ENCODE measurements at regions not wholly inside any gene's neighbourhood (a gene's known extent, or its start where the extent isn't known, plus 50 kb on each side); places are given as distances from the start of the nearest gene placed in this dataset.

- no peak for DNase-seq (ENCODE audit: low read depth, low spot score)
- Histone ChIP-seq H3K27ac (no peak overlapping the region), H3K36me3 (ENCODE audit: insufficient read depth, low read length) (no peaks in the 10 kb centered on the region), H3K4me3 (no peak overlapping the region), H3K9ac (ENCODE audit: insufficient read length) (no peak overlapping the region), H3K9me3 (ENCODE audit: low read depth, low read length) (no peaks in the 10 kb centered on the region)
- TF ChIP-seq EZH2 (IDR thresholded peaks at IDR 0.05) = no peak
- no peak for TF ChIP-seq POLR2AphosphoS5 (IDR thresholded peaks at IDR 0.05; ENCODE audit: borderline replicate concordance, low read depth, low read length)
- no peak for TF ChIP-seq FOXP2 (optimal IDR thresholded peaks at IDR 0.05; ENCODE audit: control extremely low read depth, extremely low read length, insufficient read depth)
Measured at GRCh38 chr10:78176320-78177317, 143.0 kb downstream of the RPS24 start.

DNA sequence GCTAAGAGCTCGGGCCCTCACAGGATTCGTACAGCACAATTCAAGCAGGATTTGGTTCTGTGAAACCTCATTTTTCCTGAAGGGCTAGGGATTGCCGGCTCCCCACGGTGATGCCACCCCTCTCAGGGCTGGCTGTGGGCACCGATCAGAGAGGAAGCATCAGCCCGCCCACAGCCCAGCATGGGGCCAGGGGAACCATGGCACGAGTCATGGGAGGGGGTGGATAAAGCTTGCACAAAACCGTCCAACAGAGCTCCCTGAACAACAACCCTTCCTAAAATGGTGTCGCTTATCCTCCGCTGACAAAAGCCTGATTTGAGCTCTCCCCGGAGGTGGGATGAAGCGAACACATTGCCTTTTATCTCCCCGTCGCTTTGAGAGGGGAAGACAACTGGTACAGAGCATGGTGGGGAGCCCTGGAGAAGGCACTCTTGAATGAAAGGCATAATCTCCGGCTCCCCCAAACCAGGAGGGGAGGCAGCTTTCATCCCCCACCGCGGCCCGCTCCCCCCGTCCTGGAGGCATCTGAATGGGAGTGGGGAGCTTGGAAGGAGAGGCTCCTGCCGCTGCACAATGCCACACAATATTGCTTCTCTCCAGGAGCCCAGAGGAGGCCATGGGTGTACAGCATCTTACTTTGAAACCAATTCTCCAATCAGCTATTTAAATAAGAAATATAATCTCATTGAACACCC, 144.0 kb downstream of the RPS24 start:
- Histone ChIP-seq H3K9ac (ENCODE audit: insufficient read length) (no peak overlapping the region), H3K4me3 (no peak overlapping the region), H3K27ac (no peak overlapping the region), H3K9me3 (ENCODE audit: low read depth, low read length) (no peaks in the 10 kb centered on the region), H3K36me3 (ENCODE audit: insufficient read depth, low read length) (no peaks in the 10 kb centered on the region)
- DNase-seq (ENCODE audit: low read depth, low spot score) = no peak
- no peak for TF ChIP-seq FOXP2 (optimal IDR thresholded peaks at IDR 0.05; ENCODE audit: control extremely low read depth, extremely low read length, insufficient read depth)
- TF ChIP-seq EZH2 (IDR thresholded peaks at IDR 0.05) = no peak
- no peak for TF ChIP-seq POLR2AphosphoS5 (IDR thresholded peaks at IDR 0.05; ENCODE audit: borderline replicate concordance, low read depth, low read length)

DNA sequence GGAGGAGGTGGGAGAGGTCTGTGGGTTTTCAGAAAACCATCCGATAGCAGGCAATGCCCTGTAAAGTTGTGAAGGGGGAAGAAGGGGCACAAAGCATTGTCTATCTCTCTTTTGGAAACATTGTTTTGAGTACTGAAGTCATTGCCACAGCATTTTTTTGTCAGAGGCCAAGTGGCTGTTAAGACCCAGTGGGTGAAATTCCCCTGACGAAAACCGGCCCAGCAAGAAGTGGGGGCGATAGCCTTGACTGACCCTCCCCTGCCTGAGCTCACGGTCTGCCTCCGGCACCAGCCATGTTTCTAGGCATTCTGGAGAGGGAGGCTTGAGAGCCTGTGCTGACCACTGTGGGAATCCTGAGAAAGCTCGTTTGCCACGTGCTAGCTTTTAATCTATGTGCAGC, 144.7 kb downstream of the RPS24 start:
- H3K36me3 ChIP-seq (ENCODE audit: insufficient read depth, low read length) = no peaks in the 10 kb centered on the region
- no peaks in the 10 kb centered on the region for H3K9me3 ChIP-seq (ENCODE audit: low read depth, low read length)
- DNase-seq (ENCODE audit: low read depth, low spot score) = no peak
- no peak overlapping the region for H3K27ac ChIP-seq
- no peak overlapping the region for H3K9ac ChIP-seq (ENCODE audit: insufficient read length)
- no peak for TF ChIP-seq POLR2AphosphoS5 (IDR thresholded peaks at IDR 0.05; ENCODE audit: borderline replicate concordance, low read depth, low read length)
- no peak for TF ChIP-seq EZH2 (IDR thresholded peaks at IDR 0.05)
- TF ChIP-seq FOXP2 (optimal IDR thresholded peaks at IDR 0.05; ENCODE audit: control extremely low read depth, extremely low read length, insufficient read depth) = no peak
- no peak overlapping the region for H3K4me3 ChIP-seq

DNA sequence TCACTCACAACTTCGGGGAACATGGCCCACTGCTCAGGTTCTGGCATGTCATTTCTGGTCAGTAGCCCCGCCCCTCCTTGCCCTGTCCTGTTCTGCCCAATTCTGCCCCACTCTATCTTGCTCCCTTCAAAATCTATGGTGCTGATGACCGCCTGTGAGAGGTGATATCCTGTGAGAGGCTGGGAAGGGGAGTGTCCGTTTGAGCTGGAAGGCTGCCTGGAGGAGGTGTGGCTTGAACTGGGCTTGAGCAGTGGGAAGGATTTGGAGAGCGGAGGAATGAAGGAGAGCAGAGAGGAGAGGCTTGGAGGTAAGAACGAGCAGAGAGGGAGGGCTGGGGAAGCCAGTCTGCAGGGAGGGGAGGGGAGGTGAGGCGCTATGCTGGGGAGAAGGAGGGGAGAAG, 145.3 kb downstream of the RPS24 start:
- TF ChIP-seq FOXP2 (optimal IDR thresholded peaks at IDR 0.05; ENCODE audit: control extremely low read depth, extremely low read length, insufficient read depth) (no peak), POLR2AphosphoS5 (IDR thresholded peaks at IDR 0.05; ENCODE audit: borderline replicate concordance, low read depth, low read length) (no peak), EZH2 (IDR thresholded peaks at IDR 0.05) (no peak)
- DNase-seq (ENCODE audit: low read depth, low spot score) = no peak
- Histone ChIP-seq H3K27ac (no peak overlapping the region), H3K9ac (ENCODE audit: insufficient read length) (no peak overlapping the region), H3K4me3 (no peak overlapping the region), H3K9me3 (ENCODE audit: low read depth, low read length) (no peaks in the 10 kb centered on the region), H3K36me3 (ENCODE audit: insufficient read depth, low read length) (no peaks in the 10 kb centered on the region)

GRCh38 chr10:78179886-78180705, 146.4 kb downstream of the RPS24 start:
- no peak overlapping the region for H3K4me3 ChIP-seq
- no peaks in the 10 kb centered on the region for H3K36me3 ChIP-seq (ENCODE audit: insufficient read depth, low read length)
- H3K27ac ChIP-seq = no peak overlapping the region
- H3K9ac ChIP-seq (ENCODE audit: insufficient read length) = no peak overlapping the region
- no peaks in the 10 kb centered on the region for H3K9me3 ChIP-seq (ENCODE audit: low read depth, low read length)
- TF ChIP-seq FOXP2 (optimal IDR thresholded peaks at IDR 0.05; ENCODE audit: control extremely low read depth, extremely low read length, insufficient read depth) (no peak), EZH2 (IDR thresholded peaks at IDR 0.05) (no peak), POLR2AphosphoS5 (IDR thresholded peaks at IDR 0.05; ENCODE audit: borderline replicate concordance, low read depth, low read length) (no peak)
- DNase-seq (ENCODE audit: low read depth, low spot score) = no peak

GRCh38 chr10:78181381-78182055, 147.9 kb downstream of the RPS24 start:
- no peak for TF ChIP-seq FOXP2 (optimal IDR thresholded peaks at IDR 0.05; ENCODE audit: control extremely low read depth, extremely low read length, insufficient read depth)
- TF ChIP-seq EZH2 (IDR thresholded peaks at IDR 0.05) = no peak
- no peak for TF ChIP-seq POLR2AphosphoS5 (IDR thresholded peaks at IDR 0.05; ENCODE audit: borderline replicate concordance, low read depth, low read length)
- Histone ChIP-seq H3K9me3 (ENCODE audit: low read depth, low read length) (no peaks in the 10 kb centered on the region), H3K4me3 (no peak overlapping the region), H3K36me3 (ENCODE audit: insufficient read depth, low read length) (no peaks in the 10 kb centered on the region), H3K27ac (no peak overlapping the region), H3K9ac (ENCODE audit: insufficient read length) (no peak overlapping the region)
- DNase-seq (ENCODE audit: low read depth, low spot score) = no peak

DNA sequence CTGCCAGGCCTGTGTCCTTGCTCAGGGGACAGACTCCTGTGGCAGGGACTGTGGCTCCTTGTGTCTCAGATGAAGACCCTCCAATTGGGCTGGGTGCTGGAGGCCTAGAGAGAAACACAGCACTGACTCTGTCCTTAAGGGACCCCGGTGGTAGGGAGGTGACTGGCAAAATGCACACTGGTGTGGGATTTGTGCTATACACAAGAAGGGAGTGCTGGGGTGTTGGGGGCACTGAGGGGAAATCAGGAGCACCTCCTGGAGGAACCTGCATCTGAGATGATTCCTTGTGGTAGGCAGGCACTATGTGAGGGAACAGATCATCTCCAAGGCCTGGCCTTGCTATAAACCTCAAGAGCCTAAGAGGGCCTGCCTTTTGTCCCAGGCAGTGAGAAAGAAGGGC, 149.2 kb downstream of the RPS24 start:
- no peak overlapping the region for H3K9ac ChIP-seq (ENCODE audit: insufficient read length)
- DNase-seq (ENCODE audit: low read depth, low spot score) = no peak
- no peaks in the 10 kb centered on the region for H3K36me3 ChIP-seq (ENCODE audit: insufficient read depth, low read length)
- H3K27ac ChIP-seq = no peak overlapping the region
- no peak overlapping the region for H3K4me3 ChIP-seq
- no peak for TF ChIP-seq FOXP2 (optimal IDR thresholded peaks at IDR 0.05; ENCODE audit: control extremely low read depth, extremely low read length, insufficient read depth)
- no peak for TF ChIP-seq POLR2AphosphoS5 (IDR thresholded peaks at IDR 0.05; ENCODE audit: borderline replicate concordance, low read depth, low read length)
- TF ChIP-seq EZH2 (IDR thresholded peaks at IDR 0.05) = no peak
- no peaks in the 10 kb centered on the region for H3K9me3 ChIP-seq (ENCODE audit: low read depth, low read length)

All from SK-N-MC (cell line).